HEK293 (cell line): ENCODE measurements at regions not wholly inside any gene's neighbourhood (a gene's known extent, or its start where the extent isn't known, plus 50 kb on each side); places are given as distances from the start of the nearest gene placed in this dataset.
A peak's percentile ranks its signal among the peaks of the same experiment; 100 is the strongest.

Experiments used
- CTCF ChIA-PET: fragments of 350-600 bp; formaldehyde crosslinking; extraction: SDS; loops from one replicate; lab custom pipeline; 2021; ENCODE audit warnings: antibody characterized with exemption; lab: Yijun Ruan, JAX
- POLR2A ChIA-PET: fragments of 300-600 bp; formaldehyde crosslinking; extraction: SDS; loops from one replicate; lab custom pipeline; 2020; ENCODE audit warnings: antibody characterized with exemption, inconsistent platforms; lab: Yijun Ruan, JAX
- H3K27ac ChIP-seq: fragments of 200-500 bp; sonication (Bioruptor generic); 2 replicates; pipeline ENCODE4 v1.5.1; 2014; ENCODE audit warnings: low read depth, low read length, control low read depth, inconsistent platforms; ENCODE audit errors: extremely low read depth
- H3K36me3 ChIP-seq, 2 experiments: fragments of 200-500 bp in 1 of 2; sonication (Bioruptor generic) in 1 of 2; 1 replicate in 1 of 2; 2 replicates in 1 of 2; pipeline ENCODE4 v1.5.1; 2014 to 2017; ENCODE audit warnings: inconsistent platforms in 2 of 2, low read length in 2 of 2; ENCODE audit not compliant: control insufficient read depth in 2 of 2, insufficient read depth in 1 of 2
- H3K4me1 ChIP-seq: fragments of 200-500 bp; sonication (Bioruptor generic); 2 replicates; pipeline ENCODE4 v1.5.1; 2014; ENCODE audit warnings: mild to moderate bottlenecking, low read length, inconsistent platforms; ENCODE audit not compliant: control insufficient read depth, insufficient read depth
- H3K4me3 ChIP-seq: 2 replicates; pipeline ENCODE4 v1.5.1; 2011; ENCODE audit warnings: low read depth, mild to moderate bottlenecking, control low read depth, low read length, moderate library complexity
- H3K9me3 ChIP-seq: fragments of 200-500 bp; sonication (Bioruptor generic); 2 replicates; pipeline ENCODE4 v1.5.1; 2014; ENCODE audit warnings: low read depth, low read length, inconsistent platforms; ENCODE audit not compliant: control insufficient read depth, insufficient read depth
- SALL2 ChIP-seq: fragments of 450-650 bp; formaldehyde crosslinking; IDR thresholded peaks from 2 replicates; pipeline ENCODE4 v1.5.0; 2017; ENCODE audit warnings: missing biosample characterization, mild to moderate bottlenecking, missing genetic modification characterization, borderline replicate concordance
- ZBTB21 ChIP-seq: fragments of 450-650 bp; formaldehyde crosslinking; IDR thresholded peaks from 2 replicates; pipeline ENCODE4 v1.5.1; 2017; ENCODE audit warnings: missing biosample characterization, missing genetic modification characterization
- ZBTB26 ChIP-seq: fragments of 450-650 bp; formaldehyde crosslinking; optimal IDR thresholded peaks from 2 replicates; pipeline ENCODE3; 2016; ENCODE audit warnings: missing biosample characterization, mild to moderate bottlenecking, missing genetic modification characterization
- ZFHX2 ChIP-seq: fragments of 450-650 bp; formaldehyde crosslinking; conservative IDR thresholded peaks from 2 replicates; pipeline ENCODE4 v1.5.1; 2016; ENCODE audit warnings: missing biosample characterization, missing genetic modification characterization
- ZNF133 ChIP-seq: fragments of 450-650 bp; formaldehyde crosslinking; IDR thresholded peaks from 2 replicates; pipeline ENCODE4 v1.5.1; 2016; ENCODE audit warnings: missing biosample characterization, missing genetic modification characterization
- ZNF155 ChIP-seq: fragments of 450-650 bp; formaldehyde crosslinking; IDR thresholded peaks from 2 replicates; pipeline ENCODE4 v1.5.1; 2016; ENCODE audit warnings: missing biosample characterization, missing genetic modification characterization
- ZNF174 ChIP-seq: fragments of 450-650 bp; formaldehyde crosslinking; IDR thresholded peaks from 2 replicates; pipeline ENCODE4 v1.5.0; 2017; ENCODE audit warnings: missing biosample characterization, mild to moderate bottlenecking, missing genetic modification characterization
- ZNF324 ChIP-seq: fragments of 450-650 bp; formaldehyde crosslinking; IDR thresholded peaks from 2 replicates; pipeline ENCODE4 v1.5.1; 2016; ENCODE audit warnings: missing biosample characterization, missing genetic modification characterization
- ZNF354C ChIP-seq: fragments of 450-650 bp; formaldehyde crosslinking; IDR thresholded peaks from 2 replicates; pipeline ENCODE4 v1.5.1; 2016; ENCODE audit warnings: missing biosample characterization, missing genetic modification characterization, low read depth, borderline replicate concordance
- ZNF362 ChIP-seq: fragments of 450-650 bp; formaldehyde crosslinking; IDR thresholded peaks from 2 replicates; pipeline ENCODE4 v1.5.1; 2016; ENCODE audit warnings: missing biosample characterization, missing genetic modification characterization
- ZNF426 ChIP-seq: fragments of 450-650 bp; formaldehyde crosslinking; IDR thresholded peaks from 2 replicates; pipeline ENCODE4 v1.5.1; 2017; ENCODE audit warnings: missing biosample characterization, missing genetic modification characterization, mild to moderate bottlenecking, inconsistent platforms, moderate library complexity
- ZNF473 ChIP-seq: fragments of 450-650 bp; formaldehyde crosslinking; IDR thresholded peaks from 2 replicates; pipeline ENCODE4 v1.5.1; 2017; ENCODE audit warnings: missing biosample characterization, missing genetic modification characterization
- ZNF596 ChIP-seq: fragments of 450-650 bp; IDR thresholded peaks from 2 replicates; pipeline ENCODE4 v1.5.0; 2018; ENCODE audit warnings: missing biosample characterization, mild to moderate bottlenecking, missing genetic modification characterization, moderate library complexity
- ZNF623 ChIP-seq: fragments of 450-650 bp; formaldehyde crosslinking; IDR thresholded peaks from 2 replicates; pipeline ENCODE4 v1.5.1; 2016; ENCODE audit warnings: missing biosample characterization, missing genetic modification characterization
- ZNF629 ChIP-seq: fragments of 450-650 bp; formaldehyde crosslinking; IDR thresholded peaks from 2 replicates; pipeline ENCODE4 v1.5.1; 2017; ENCODE audit warnings: missing biosample characterization, missing genetic modification characterization
- ZNF658 ChIP-seq: fragments of 450-650 bp; formaldehyde crosslinking; IDR thresholded peaks from 2 replicates; pipeline ENCODE4; 2016; ENCODE audit warnings: missing biosample characterization, missing genetic modification characterization
- ZNF664 ChIP-seq: fragments of 450-650 bp; formaldehyde crosslinking; IDR thresholded peaks from 2 replicates; pipeline ENCODE4 v1.5.1; 2016; ENCODE audit warnings: missing biosample characterization, missing genetic modification characterization
- ZNF670 ChIP-seq: fragments of 450-650 bp; formaldehyde crosslinking; IDR thresholded peaks from 2 replicates; pipeline ENCODE4 v1.5.1; 2016; ENCODE audit warnings: missing biosample characterization, missing genetic modification characterization, low read depth

- H3K9me3 ChIP-seq, result no peaks in the 10 kb centered on the region
- no peak for TF ChIP-seq ZNF133 (tag by site-specific recombination)
- peak; percentile 46; the same call in 1 of the 2 replicates for TF ChIP-seq ZNF664 (tag by site-specific recombination)
- TF ChIP-seq ZNF658 (tag by site-specific recombination), result no peak
- TF ChIP-seq ZNF623 (tag by site-specific recombination), result no peak
- TF ChIP-seq, all 188 proteins: peak for 1
- POLR2A ChIA-PET, result interaction anchor here (0.5 kb wide), 1 partner anchor 11 kb away, joined by 3 read pairs; no protein-coding TSS in a partner anchor
- no peak overlapping the region for H3K4me3 ChIP-seq
- no peak overlapping the region for H3K27ac ChIP-seq
- H3K4me1 ChIP-seq, result no peaks in the 10 kb centered on the region
- CTCF ChIA-PET, result interaction anchor here (0.5 kb wide), 1 partner anchor 11 kb away, joined by 3 read pairs; no protein-coding TSS in a partner anchor
- H3K36me3 ChIP-seq, result no peaks in the 10 kb centered on the region
Observed at GRCh38 chr12:24739106-24739779, 209.7 kb downstream of the BCAT1 start.

GRCh38 chr12:24738441-24738840, 210.5 kb downstream of the BCAT1 start:
- TF ChIP-seq ZNF324 (tag by site-specific recombination) (no peak), ZNF623 (tag by site-specific recombination) (no peak), ZNF354C (tag by site-specific recombination) (no peak)
- H3K36me3 ChIP-seq, result no peaks in the 10 kb centered on the region
- H3K27ac ChIP-seq, result no peak overlapping the region
- POLR2A ChIA-PET, result no interaction called here
- H3K4me1 ChIP-seq, result no peaks in the 10 kb centered on the region
- CTCF ChIA-PET, result no interaction called here
- H3K4me3 ChIP-seq, result no peak overlapping the region
- H3K9me3 ChIP-seq, result no peaks in the 10 kb centered on the region

DNA sequence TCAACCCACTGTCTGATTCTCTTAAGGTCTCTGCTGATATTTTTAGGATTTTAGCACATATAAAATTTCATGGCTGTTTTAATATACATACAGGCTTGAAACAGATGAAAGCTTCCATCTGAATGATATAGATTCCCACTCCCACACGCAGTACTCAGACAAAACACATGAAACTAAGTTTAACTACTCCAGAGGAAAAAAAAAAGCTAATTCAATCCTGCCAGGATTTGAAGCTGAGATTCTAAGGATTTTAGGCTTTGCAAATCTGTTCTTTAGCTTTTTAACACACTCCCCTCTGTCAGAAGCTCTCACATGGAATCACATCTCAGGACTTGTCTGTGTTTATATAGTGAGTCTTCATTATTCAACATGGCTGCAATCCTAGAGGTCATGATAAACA, 217.3 kb downstream of the BCAT1 start:
- TF ChIP-seq SALL2 (tag by site-specific recombination) (no peak), ZBTB21 (tag by site-specific recombination) (no peak), ZNF324 (tag by site-specific recombination) (no peak), ZNF174 (tag by site-specific recombination) (no peak), ZNF629 (tag by site-specific recombination) (no peak), ZNF596 (no peak), ZNF670 (tag by site-specific recombination) (no peak), ZNF133 (tag by site-specific recombination) (no peak), ZNF426 (tag by site-specific recombination) (no peak), ZNF362 (tag by site-specific recombination) (no peak), ZNF623 (tag by site-specific recombination) (no peak), ZBTB26 (tag by site-specific recombination) (no peak), ZFHX2 (tag by site-specific recombination) (no peak), ZNF155 (tag by site-specific recombination) (no peak), ZNF473 (tag by site-specific recombination) (no peak)
- Histone ChIP-seq H3K4me1 (no peaks in the 10 kb centered on the region), H3K4me3 (no peak overlapping the region), H3K9me3 (no peaks in the 10 kb centered on the region), H3K27ac (no peak overlapping the region), H3K36me3 (no peaks in the 10 kb centered on the region)
- ChIA-PET POLR2A (no interaction called here), CTCF (no interaction called here)
